ENCODE measurements at regions not wholly inside any gene's neighbourhood (a gene's known extent, or its start where the extent isn't known, plus 50 kb on each side); places are given as distances from the start of the nearest gene placed in this dataset.

DNA sequence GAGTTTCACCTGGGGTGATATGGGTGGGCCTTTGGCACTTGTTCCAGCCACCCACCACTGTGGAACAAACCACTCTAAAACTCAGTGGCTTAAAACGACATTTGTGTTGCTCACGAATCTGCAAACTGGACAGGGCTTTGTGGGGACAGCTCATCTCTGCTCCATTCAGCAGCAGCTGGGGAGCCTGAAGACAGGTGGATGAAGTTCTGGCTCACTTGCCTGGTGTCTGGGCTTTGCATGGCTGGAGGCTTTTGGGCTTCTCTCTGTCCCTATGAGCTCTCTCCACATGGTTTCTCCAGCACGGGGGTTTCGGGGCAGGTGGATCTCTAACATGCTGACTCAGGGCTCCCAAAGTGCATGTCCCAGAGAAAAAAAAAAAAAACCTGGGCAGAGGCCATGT lies 93.0 kb upstream of the GLI2 start:
- in situ Hi-C loops (cut with MboI) (no loop called here), intact Hi-C loops (cut with micrococcal nuclease) (no loop called here)
- H3K27ac ChIP-seq (ENCODE audit: extremely low read depth, low read depth, low read length): no peak overlapping the region
- H3K36me3 ChIP-seq (ENCODE audit: control insufficient read depth, insufficient read depth, low read length): no peaks in the 10 kb centered on the region
- ChIA-PET CTCF (ENCODE audit: low intra/inter-chr PET ratio) (no interaction called here), POLR2A (no interaction called here)
- 0% methylated on average over 4 of the region's 4 CpGs for WGBS (ENCODE audit: insufficient coverage, low coverage, missing lambda C conversion rate)
- no peak overlapping the region for H3K4me3 ChIP-seq
- FAIRE-seq (no peak), ATAC-seq (no peak), DNase-seq (ENCODE audit: extremely low read depth in 1 of 4, low spot score in 3 of 4) (no peak)
- no peaks in the 10 kb centered on the region for H4K20me1 ChIP-seq (replicated peaks; ENCODE audit: control insufficient read depth, insufficient read depth, low read length)
- no peaks in the 10 kb centered on the region for H3K9me3 ChIP-seq (replicated peaks; ENCODE audit: control insufficient read depth, insufficient read depth, low read depth, low read length)
- no peaks in the 10 kb centered on the region for H3K9me1 ChIP-seq (ENCODE audit: control insufficient read depth, insufficient read depth, low read length)
- no peak overlapping the region for H3K4me2 ChIP-seq (ENCODE audit: insufficient read depth, low read length)
- H2AFZ ChIP-seq (ENCODE audit: low read depth, low read length): no peak overlapping the region
- peaks cover 3 to 25% of the 10 kb centered on the region in 2 experiments; a peak in 3 of 5 replicates for H3K27me3 ChIP-seq (ENCODE audit: control insufficient read depth in 2 of 2, insufficient read depth in 2 of 2, low read length in 2 of 2)
- H3K79me2 ChIP-seq (ENCODE audit: control insufficient read depth, insufficient read depth, low read length): no peaks in the 10 kb centered on the region
- H3K4me1 ChIP-seq (replicated peaks in 1 of 2; ENCODE audit: control insufficient read depth in 2 of 2, insufficient read depth in 2 of 2, low read length in 2 of 2): no peaks in the 10 kb centered on the region
- no peak for TF ChIP-seq POU5F1 (IDR thresholded peaks at IDR 0.05; ENCODE audit: borderline replicate concordance, low read depth, low read length, partially characterized antibody)
- TF ChIP-seq CTBP1 (IDR thresholded peaks at IDR 0.05; ENCODE audit: borderline replicate concordance): no peak
- no peak for TF ChIP-seq ZFPM2 (CRISPR knock-in tag; IDR thresholded peaks at IDR 0.05)
- TF ChIP-seq BHLHE40 (IDR thresholded peaks at IDR 0.05; ENCODE audit: low read length): no peak
- TF ChIP-seq ARID3B (CRISPR knock-in tag; IDR thresholded peaks at IDR 0.05; ENCODE audit: borderline replicate concordance): no peak
- BruUV-seq (replicated peaks): no TSS peak
- no peak overlapping the region for H3K9ac ChIP-seq (ENCODE audit: insufficient read depth in 1 of 2, low read depth in 2 of 2, low read length in 2 of 2)

- FAIRE-seq (no peak), ATAC-seq (no peak), DNase-seq (ENCODE audit: extremely low read depth in 1 of 4, low spot score in 3 of 4) (no peak)
- Histone ChIP-seq H3K79me2 (ENCODE audit: control insufficient read depth, insufficient read depth, low read length) (no peaks in the 10 kb centered on the region), H3K9me1 (ENCODE audit: control insufficient read depth, insufficient read depth, low read length) (no peaks in the 10 kb centered on the region), H3K9ac (ENCODE audit: insufficient read depth in 1 of 2, low read depth in 2 of 2, low read length in 2 of 2) (no peak overlapping the region), H3K4me1 (replicated peaks in 1 of 2; ENCODE audit: control insufficient read depth in 2 of 2, insufficient read depth in 2 of 2, low read length in 2 of 2) (no peaks in the 10 kb centered on the region), H3K4me2 (ENCODE audit: insufficient read depth, low read length) (no peak overlapping the region), H2AFZ (ENCODE audit: low read depth, low read length) (no peak overlapping the region), H3K27me3 (ENCODE audit: control insufficient read depth in 2 of 2, insufficient read depth in 2 of 2, low read length in 2 of 2) (peaks cover 0 to 6% of the 10 kb centered on the region in 2 experiments; a peak in 2 of 5 replicates), H3K4me3 (no peak overlapping the region), H3K27ac (ENCODE audit: extremely low read depth, low read depth, low read length) (no peak overlapping the region), H4K20me1 (replicated peaks; ENCODE audit: control insufficient read depth, insufficient read depth, low read length) (no peaks in the 10 kb centered on the region), H3K36me3 (ENCODE audit: control insufficient read depth, insufficient read depth, low read length) (no peaks in the 10 kb centered on the region), H3K9me3 (replicated peaks; ENCODE audit: control insufficient read depth, insufficient read depth, low read depth, low read length) (peaks cover 7% of the 10 kb centered on the region)
- WGBS (ENCODE audit: insufficient coverage, low coverage, missing lambda C conversion rate): 0% methylated on average over 3 of the region's 3 CpGs
- in situ Hi-C loops (cut with MboI) (no loop called here), intact Hi-C loops (cut with micrococcal nuclease) (no loop called here)
- ChIA-PET POLR2A (no interaction called here), CTCF (ENCODE audit: low intra/inter-chr PET ratio) (no interaction called here)
- BruUV-seq (replicated peaks): no TSS peak
- TF ChIP-seq HNRNPUL1 (IDR thresholded peaks at IDR 0.05; ENCODE audit: low read length): no peak
- TF ChIP-seq ZNF324 (CRISPR knock-in tag; IDR thresholded peaks at IDR 0.05): no peak
- TF ChIP-seq CSDE1 (IDR thresholded peaks at IDR 0.05): no peak
- TF ChIP-seq IRF9 (tag; IDR thresholded peaks at IDR 0.05): no peak
- TF ChIP-seq SIX5 (IDR thresholded peaks at IDR 0.05; ENCODE audit: borderline replicate concordance in 1 of 2, insufficient read depth in 1 of 2, low read depth in 1 of 2, low read length in 2 of 2): no peak
- no peak for TF ChIP-seq FOSL1 (tag; conservative IDR thresholded peaks at IDR 0.05)
- no peak for TF ChIP-seq HLTF (IDR thresholded peaks at IDR 0.05)
- no peak for TF ChIP-seq ZBTB33 (CRISPR knock-in tag; IDR thresholded peaks at IDR 0.05)
- TF ChIP-seq SNAPC5 (CRISPR knock-in tag; IDR thresholded peaks at IDR 0.05): no peak
Measured at GRCh38 chr2:120646994-120647393, 88.7 kb upstream of the GLI2 start.
